Lower lobe of right lung (tissue), 2 donors: ENCODE measurements at regions not wholly inside any gene's neighbourhood (a gene's known extent, or its start where the extent isn't known, plus 50 kb on each side); places are given as distances from the start of the nearest gene placed in this dataset.

ENCODE experiments used
- ATAC-seq, 2 donors: fragments of 200-7000 bp; cut with Tn5 transposase; one replicate each; pipeline ENCODE4 v1.9.1; 2020 to 2022; ENCODE audit warnings: mild to moderate bottlenecking in 2 of 2, moderate library complexity in 2 of 2
- DNase-seq: peaks from one replicate; pipeline ENCODE4 v3.0.0-alpha.2; 2020
- H3K27ac ChIP-seq: fragments of 200-600 bp; one replicate; pipeline ENCODE4 v1.8.0; 2022
- H3K27me3 ChIP-seq: fragments of 200-600 bp; one replicate; pipeline ENCODE4 v1.8.0; 2022; ENCODE audit warnings: low read depth
- H3K36me3 ChIP-seq: fragments of 200-600 bp; one replicate; pipeline ENCODE4 v1.8.0; 2022; ENCODE audit warnings: mild to moderate bottlenecking
- H3K4me1 ChIP-seq: fragments of 200-600 bp; one replicate; pipeline ENCODE4 v1.8.0; 2022
- H3K4me3 ChIP-seq: fragments of 200-600 bp; one replicate; pipeline ENCODE4 v1.8.0; 2022; ENCODE audit warnings: mild to moderate bottlenecking
- H3K9me3 ChIP-seq: fragments of 200-600 bp; one replicate; pipeline ENCODE4 v1.8.0; 2022
- CTCF ChIP-seq: fragments of 200-600 bp; IDR thresholded peaks from one replicate; pipeline ENCODE4 v1.8.0; 2022; ENCODE audit warnings: antibody characterized with exemption, mild to moderate bottlenecking
- intact Hi-C: fragments of 100-400 bp; cut with DNase I; formaldehyde crosslinking; loops from one replicate; pipeline ENCODE4 v1.11.0; 2022
- donor health status: DM: no; HTN: yes; CAD: no; lungs with severe emphysema.

GRCh38 chr20:48460681-48461080 lies 367.1 kb downstream of the PREX1 start:
- no peaks in the 10 kb centered on the region for H3K9me3 ChIP-seq
- peaks cover 15% of the 10 kb centered on the region for H3K27me3 ChIP-seq
- no peak overlapping the region for H3K4me3 ChIP-seq
- H3K4me1 ChIP-seq = no peaks in the 10 kb centered on the region
- no peak for TF ChIP-seq CTCF
- no peak for ATAC-seq
- H3K27ac ChIP-seq = no peak overlapping the region
- H3K36me3 ChIP-seq = no peaks in the 10 kb centered on the region
- intact Hi-C loops = no loop called here
- no peak for DNase-seq

- no peak for TF ChIP-seq CTCF
- DNase-seq (no peak), ATAC-seq (no peak)
- intact Hi-C loops = no loop called here
- H3K27me3 ChIP-seq = peaks cover 15% of the 10 kb centered on the region
- H3K4me1 ChIP-seq = no peaks in the 10 kb centered on the region
- no peaks in the 10 kb centered on the region for H3K36me3 ChIP-seq
- no peaks in the 10 kb centered on the region for H3K9me3 ChIP-seq
- H3K27ac ChIP-seq = no peak overlapping the region
- no peak overlapping the region for H3K4me3 ChIP-seq
Observed at GRCh38 chr20:48459722-48460395, 367.9 kb downstream of the PREX1 start.

DNA sequence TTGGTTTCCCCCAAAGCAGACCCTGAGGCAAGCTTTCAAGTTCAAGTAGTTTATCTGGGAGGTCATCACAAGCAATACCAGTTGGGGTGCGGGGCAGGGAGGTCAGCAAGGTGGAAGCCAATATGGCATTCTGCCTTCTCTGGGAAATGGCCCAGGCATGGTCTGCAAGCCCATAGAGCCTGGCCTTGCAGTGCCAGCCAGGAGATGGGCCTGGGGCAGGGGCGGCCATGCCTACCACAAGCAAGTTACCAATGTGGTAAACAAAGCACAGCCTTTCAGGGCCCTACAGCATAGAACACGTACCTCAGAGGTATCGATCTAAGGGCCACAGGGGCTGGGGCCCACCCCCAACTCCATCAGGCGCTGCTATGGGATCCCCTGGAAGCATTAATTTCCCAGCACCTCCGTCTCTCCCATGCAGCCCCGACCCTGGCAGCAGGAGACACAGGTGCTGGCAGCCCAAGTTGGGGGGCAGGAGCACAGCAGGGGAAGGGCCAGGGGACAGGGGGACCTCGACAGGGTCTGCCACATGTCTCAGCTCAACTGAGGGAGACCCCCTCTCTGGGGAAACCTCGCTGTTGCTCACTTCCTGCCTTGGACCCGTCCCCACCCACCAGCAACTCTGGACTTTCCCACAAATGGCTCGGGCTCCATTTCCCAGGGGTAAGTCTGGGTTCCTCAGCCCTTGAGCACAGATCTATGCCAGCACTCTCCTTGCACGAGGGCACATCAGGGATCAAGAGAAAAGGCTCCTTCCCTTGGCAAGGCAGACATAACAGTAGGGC lies 369.0 kb downstream of the PREX1 start:
- no peak for TF ChIP-seq CTCF
- Histone ChIP-seq H3K36me3 (no peaks in the 10 kb centered on the region), H3K27me3 (peaks cover 18% of the 10 kb centered on the region), H3K27ac (no peak overlapping the region), H3K4me3 (no peak overlapping the region), H3K4me1 (no peaks in the 10 kb centered on the region), H3K9me3 (no peaks in the 10 kb centered on the region)
- DNase-seq (no peak), ATAC-seq (no peak)
- intact Hi-C loops = no loop called here

- Histone ChIP-seq H3K4me1 (no peaks in the 10 kb centered on the region), H3K27ac (no peak overlapping the region), H3K27me3 (peaks cover 18% of the 10 kb centered on the region), H3K9me3 (no peaks in the 10 kb centered on the region), H3K36me3 (no peaks in the 10 kb centered on the region), H3K4me3 (no peak overlapping the region)
- no peak for DNase-seq
- intact Hi-C loops = no loop called here
- no peak for ATAC-seq
- TF ChIP-seq CTCF = no peak
Observed at GRCh38 chr20:48458003-48458377, 369.8 kb downstream of the PREX1 start.

DNA sequence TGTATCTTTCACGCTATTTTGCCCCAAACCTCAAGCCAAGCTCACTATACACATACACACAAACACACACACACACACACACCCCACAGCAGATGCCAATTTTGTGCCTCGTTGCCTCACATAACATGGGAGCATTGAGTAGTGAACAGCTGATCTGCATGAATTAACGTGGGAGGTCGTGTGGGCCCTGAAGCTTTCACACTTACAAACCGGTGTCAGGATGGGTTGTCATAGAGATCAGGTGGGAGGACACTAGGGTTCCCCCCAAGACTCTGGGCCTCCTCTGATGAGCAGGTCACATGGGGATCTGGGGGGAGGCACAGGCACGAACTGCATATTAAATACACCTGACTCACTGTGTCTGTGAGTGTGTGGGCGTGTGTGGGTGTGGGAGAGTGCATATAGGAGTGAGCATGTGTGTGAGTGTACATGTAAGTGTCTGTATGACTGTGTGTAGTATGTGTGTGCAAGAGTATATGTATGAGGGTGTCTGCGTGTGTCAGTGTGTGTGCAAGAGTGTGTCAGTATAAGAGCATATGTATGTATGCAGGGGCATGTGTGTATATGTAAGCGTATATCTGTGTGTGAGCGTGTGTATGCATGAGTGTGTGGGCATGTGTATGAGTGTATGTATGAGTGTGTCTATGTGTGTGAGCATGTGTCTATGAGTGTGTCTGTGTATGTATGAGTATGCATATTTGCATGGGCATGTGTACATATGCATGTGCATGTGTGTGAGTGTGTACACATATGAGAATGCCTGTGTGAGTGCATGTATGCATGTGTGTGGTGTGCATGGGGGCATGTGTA lies 370.4 kb downstream of the PREX1 start:
- H3K27me3 ChIP-seq = peaks cover 18% of the 10 kb centered on the region
- H3K4me1 ChIP-seq = no peaks in the 10 kb centered on the region
- H3K27ac ChIP-seq = no peak overlapping the region
- H3K4me3 ChIP-seq = no peak overlapping the region
- H3K36me3 ChIP-seq = no peaks in the 10 kb centered on the region
- no peak for ATAC-seq
- H3K9me3 ChIP-seq = no peaks in the 10 kb centered on the region
- no peak for TF ChIP-seq CTCF
- DNase-seq = no peak
- intact Hi-C loops = no loop called here
